ENCODE measurements at regions not wholly inside any gene's neighbourhood (a gene's known extent, or its start where the extent isn't known, plus 50 kb on each side); places are given as distances from the start of the nearest gene placed in this dataset.

GRCh38 chr9:74064702-74065101, 432.4 kb upstream of the RORB start:
- Histone ChIP-seq H2AFZ (ENCODE audit: low read length) (no peak overlapping the region), H3K36me3 (ENCODE audit: insufficient read depth, low read length) (no peaks in the 10 kb centered on the region), H3K9me2 (replicated peaks; ENCODE audit: low read depth, low read length) (0 out of 2 replicates have a peak, but pooled peaks cover 3% of the 10 kb centered on the region), H3K4me1 (ENCODE audit: insufficient read depth, low read length, poor library complexity, severe bottlenecking) (peaks cover 4% of the 10 kb centered on the region), H4K20me1 (ENCODE audit: insufficient read depth, low read length, poor library complexity, severe bottlenecking) (no peaks in the 10 kb centered on the region), H3K9ac (ENCODE audit: low read depth, low read length, poor library complexity, severe bottlenecking) (no peak overlapping the region), H3K79me2 (ENCODE audit: insufficient read depth, low read length) (no peaks in the 10 kb centered on the region), H3K9me3 (ENCODE audit: insufficient read depth, low read depth, low read length) (no peaks in the 10 kb centered on the region), H3K27me3 (ENCODE audit: insufficient read depth, low read length, poor library complexity, severe bottlenecking) (no peaks in the 10 kb centered on the region), H3K4me3 (ENCODE audit: low read length, poor library complexity, severe bottlenecking) (no peak overlapping the region), H3F3A (ENCODE audit: low read depth) (no peaks in the 10 kb centered on the region), H3K4me2 (ENCODE audit: low read depth, low read length, poor library complexity, severe bottlenecking) (no peak overlapping the region)
- TF ChIP-seq EZH2phosphoT487 (IDR thresholded peaks at IDR 0.05; ENCODE audit: borderline replicate concordance): no peak
- TF ChIP-seq, protein P1, sequence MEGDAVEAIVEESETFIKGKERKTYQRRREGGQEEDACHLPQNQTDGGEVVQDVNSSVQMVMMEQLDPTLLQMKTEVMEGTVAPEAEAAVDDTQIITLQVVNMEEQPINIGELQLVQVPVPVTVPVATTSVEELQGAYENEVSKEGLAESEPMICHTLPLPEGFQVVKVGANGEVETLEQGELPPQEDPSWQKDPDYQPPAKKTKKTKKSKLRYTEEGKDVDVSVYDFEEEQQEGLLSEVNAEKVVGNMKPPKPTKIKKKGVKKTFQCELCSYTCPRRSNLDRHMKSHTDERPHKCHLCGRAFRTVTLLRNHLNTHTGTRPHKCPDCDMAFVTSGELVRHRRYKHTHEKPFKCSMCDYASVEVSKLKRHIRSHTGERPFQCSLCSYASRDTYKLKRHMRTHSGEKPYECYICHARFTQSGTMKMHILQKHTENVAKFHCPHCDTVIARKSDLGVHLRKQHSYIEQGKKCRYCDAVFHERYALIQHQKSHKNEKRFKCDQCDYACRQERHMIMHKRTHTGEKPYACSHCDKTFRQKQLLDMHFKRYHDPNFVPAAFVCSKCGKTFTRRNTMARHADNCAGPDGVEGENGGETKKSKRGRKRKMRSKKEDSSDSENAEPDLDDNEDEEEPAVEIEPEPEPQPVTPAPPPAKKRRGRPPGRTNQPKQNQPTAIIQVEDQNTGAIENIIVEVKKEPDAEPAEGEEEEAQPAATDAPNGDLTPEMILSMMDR (conservative IDR thresholded peaks at IDR 0.05; ENCODE audit: low read length): no peak

GRCh38 chr9:74066128-74066527, 431.0 kb upstream of the RORB start:
- Histone ChIP-seq H3K9ac (ENCODE audit: low read depth, low read length, poor library complexity, severe bottlenecking) (no peak overlapping the region), H3K4me2 (ENCODE audit: low read depth, low read length, poor library complexity, severe bottlenecking) (no peak overlapping the region), H3K27me3 (ENCODE audit: insufficient read depth, low read length, poor library complexity, severe bottlenecking) (no peaks in the 10 kb centered on the region), H3K9me2 (replicated peaks; ENCODE audit: low read depth, low read length) (0 out of 2 replicates have a peak, but pooled peaks cover 3% of the 10 kb centered on the region), H2AFZ (ENCODE audit: low read length) (no peak overlapping the region), H3K9me3 (ENCODE audit: insufficient read depth, low read depth, low read length) (no peaks in the 10 kb centered on the region), H3K79me2 (ENCODE audit: insufficient read depth, low read length) (no peaks in the 10 kb centered on the region), H3K4me3 (ENCODE audit: low read length, poor library complexity, severe bottlenecking) (no peak overlapping the region), H3K36me3 (ENCODE audit: insufficient read depth, low read length) (no peaks in the 10 kb centered on the region), H4K20me1 (ENCODE audit: insufficient read depth, low read length, poor library complexity, severe bottlenecking) (no peaks in the 10 kb centered on the region), H3F3A (ENCODE audit: low read depth) (no peaks in the 10 kb centered on the region), H3K4me1 (ENCODE audit: insufficient read depth, low read length, poor library complexity, severe bottlenecking) (peaks cover 4% of the 10 kb centered on the region)
- TF ChIP-seq, protein P1 (conservative IDR thresholded peaks at IDR 0.05; ENCODE audit: low read length): no peak
- TF ChIP-seq EZH2phosphoT487 (IDR thresholded peaks at IDR 0.05; ENCODE audit: borderline replicate concordance): no peak

GRCh38 chr9:74066605-74067004, 430.5 kb upstream of the RORB start:
- no peak overlapping the region for H3K4me3 ChIP-seq (ENCODE audit: low read length, poor library complexity, severe bottlenecking)
- no peak overlapping the region for H3K4me2 ChIP-seq (ENCODE audit: low read depth, low read length, poor library complexity, severe bottlenecking)
- H3K27me3 ChIP-seq (ENCODE audit: insufficient read depth, low read length, poor library complexity, severe bottlenecking): no peaks in the 10 kb centered on the region
- TF ChIP-seq, protein P1 (conservative IDR thresholded peaks at IDR 0.05; ENCODE audit: low read length): no peak
- TF ChIP-seq EZH2phosphoT487 (IDR thresholded peaks at IDR 0.05; ENCODE audit: borderline replicate concordance): no peak
- H3K36me3 ChIP-seq (ENCODE audit: insufficient read depth, low read length): no peaks in the 10 kb centered on the region
- H4K20me1 ChIP-seq (ENCODE audit: insufficient read depth, low read length, poor library complexity, severe bottlenecking): no peaks in the 10 kb centered on the region
- H2AFZ ChIP-seq (ENCODE audit: low read length): no peak overlapping the region
- 0 out of 2 replicates have a peak, but pooled peaks cover 3% of the 10 kb centered on the region for H3K9me2 ChIP-seq (replicated peaks; ENCODE audit: low read depth, low read length)
- no peak overlapping the region for H3K9ac ChIP-seq (ENCODE audit: low read depth, low read length, poor library complexity, severe bottlenecking)
- 0 out of 2 replicates have a peak, but pooled peaks cover under 1% of the 10 kb centered on the region for H3K9me3 ChIP-seq (ENCODE audit: insufficient read depth, low read depth, low read length)
- H3K4me1 ChIP-seq (ENCODE audit: insufficient read depth, low read length, poor library complexity, severe bottlenecking): peaks cover 4% of the 10 kb centered on the region
- H3K79me2 ChIP-seq (ENCODE audit: insufficient read depth, low read length): no peaks in the 10 kb centered on the region
- H3F3A ChIP-seq (ENCODE audit: low read depth): no peaks in the 10 kb centered on the region

Measured in Loucy (cell line).